ENCODE measurements at regions not wholly inside any gene's neighbourhood (a gene's known extent, or its start where the extent isn't known, plus 50 kb on each side); places are given as distances from the start of the nearest gene placed in this dataset.

DNA sequence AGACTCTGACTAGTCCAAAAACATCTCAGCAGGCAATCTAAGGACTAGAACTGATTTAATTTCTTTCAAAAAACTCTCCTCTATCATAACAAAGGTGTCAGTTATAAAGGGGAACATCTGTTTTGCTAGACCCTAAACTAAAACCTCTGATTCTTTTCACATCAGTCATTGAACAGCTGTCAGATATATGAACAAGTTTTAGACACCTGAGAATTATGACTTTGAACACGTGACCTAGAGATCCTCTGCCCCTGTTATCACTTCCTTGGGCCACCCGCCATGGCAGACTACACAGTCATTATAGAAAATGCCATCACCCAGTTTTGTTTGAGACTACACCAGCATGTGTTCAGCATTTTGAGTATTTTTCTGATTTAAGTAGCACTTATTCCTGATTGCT, 282.3 kb upstream of the TBL1XR1 start:
- no peaks in the 10 kb centered on the region for H3K27me3 ChIP-seq
- no peaks in the 10 kb centered on the region for H3K9me3 ChIP-seq
- 75 to 100% (median 94%) methylated on average over 2 of the region's 2 CpGs for WGBS, 3 donors
- intact Hi-C loops (cut with DNase I): no loop called here
- H3K4me3 ChIP-seq: no peak overlapping the region
- TF ChIP-seq, protein P1, sequence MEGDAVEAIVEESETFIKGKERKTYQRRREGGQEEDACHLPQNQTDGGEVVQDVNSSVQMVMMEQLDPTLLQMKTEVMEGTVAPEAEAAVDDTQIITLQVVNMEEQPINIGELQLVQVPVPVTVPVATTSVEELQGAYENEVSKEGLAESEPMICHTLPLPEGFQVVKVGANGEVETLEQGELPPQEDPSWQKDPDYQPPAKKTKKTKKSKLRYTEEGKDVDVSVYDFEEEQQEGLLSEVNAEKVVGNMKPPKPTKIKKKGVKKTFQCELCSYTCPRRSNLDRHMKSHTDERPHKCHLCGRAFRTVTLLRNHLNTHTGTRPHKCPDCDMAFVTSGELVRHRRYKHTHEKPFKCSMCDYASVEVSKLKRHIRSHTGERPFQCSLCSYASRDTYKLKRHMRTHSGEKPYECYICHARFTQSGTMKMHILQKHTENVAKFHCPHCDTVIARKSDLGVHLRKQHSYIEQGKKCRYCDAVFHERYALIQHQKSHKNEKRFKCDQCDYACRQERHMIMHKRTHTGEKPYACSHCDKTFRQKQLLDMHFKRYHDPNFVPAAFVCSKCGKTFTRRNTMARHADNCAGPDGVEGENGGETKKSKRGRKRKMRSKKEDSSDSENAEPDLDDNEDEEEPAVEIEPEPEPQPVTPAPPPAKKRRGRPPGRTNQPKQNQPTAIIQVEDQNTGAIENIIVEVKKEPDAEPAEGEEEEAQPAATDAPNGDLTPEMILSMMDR (IDR thresholded peaks at IDR 0.05): no peak
- TF ChIP-seq EP300 (IDR thresholded peaks at IDR 0.05) (no peak), POLR2A (IDR thresholded peaks at IDR 0.05) (no peak)
- peaks cover 3% of the 10 kb centered on the region for H3K4me1 ChIP-seq (ENCODE audit: insufficient read depth)
- no peak overlapping the region for H3K27ac ChIP-seq
- DNase-seq: no peak
- no peaks in the 10 kb centered on the region for H3K36me3 ChIP-seq

DNA sequence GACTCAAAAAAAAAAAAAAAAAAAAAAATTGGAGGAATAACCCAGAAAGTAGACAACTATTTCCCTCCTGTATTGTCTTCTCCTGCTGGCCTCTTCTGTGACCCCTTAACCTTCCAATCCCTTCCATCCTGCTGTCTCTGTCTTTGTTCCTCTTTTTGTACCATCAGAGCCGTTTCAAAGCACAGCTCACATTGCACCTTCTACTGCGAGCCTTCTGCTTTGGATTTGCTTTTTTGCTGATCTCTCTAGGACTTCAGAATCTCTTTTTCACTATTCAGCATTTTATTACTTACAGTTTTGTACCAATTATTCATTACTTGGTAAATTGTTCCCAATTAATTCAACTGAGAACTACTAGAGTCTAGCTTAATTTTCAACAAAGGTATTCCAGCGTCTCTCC, 284.0 kb upstream of the TBL1XR1 start:
- Histone ChIP-seq H3K4me3 (no peak overlapping the region), H3K27me3 (no peaks in the 10 kb centered on the region), H3K4me1 (ENCODE audit: insufficient read depth) (peaks cover 3% of the 10 kb centered on the region), H3K36me3 (no peaks in the 10 kb centered on the region), H3K27ac (no peak overlapping the region), H3K9me3 (no peaks in the 10 kb centered on the region)
- intact Hi-C loops (cut with DNase I): no loop called here
- TF ChIP-seq EP300 (IDR thresholded peaks at IDR 0.05) (no peak), POLR2A (IDR thresholded peaks at IDR 0.05) (no peak)
- TF ChIP-seq, protein P1 (IDR thresholded peaks at IDR 0.05): no peak
- WGBS, 3 donors: 91 to 97% (median 92%) methylated on average over 3 of the region's 3 CpGs
- no peak for DNase-seq

DNA sequence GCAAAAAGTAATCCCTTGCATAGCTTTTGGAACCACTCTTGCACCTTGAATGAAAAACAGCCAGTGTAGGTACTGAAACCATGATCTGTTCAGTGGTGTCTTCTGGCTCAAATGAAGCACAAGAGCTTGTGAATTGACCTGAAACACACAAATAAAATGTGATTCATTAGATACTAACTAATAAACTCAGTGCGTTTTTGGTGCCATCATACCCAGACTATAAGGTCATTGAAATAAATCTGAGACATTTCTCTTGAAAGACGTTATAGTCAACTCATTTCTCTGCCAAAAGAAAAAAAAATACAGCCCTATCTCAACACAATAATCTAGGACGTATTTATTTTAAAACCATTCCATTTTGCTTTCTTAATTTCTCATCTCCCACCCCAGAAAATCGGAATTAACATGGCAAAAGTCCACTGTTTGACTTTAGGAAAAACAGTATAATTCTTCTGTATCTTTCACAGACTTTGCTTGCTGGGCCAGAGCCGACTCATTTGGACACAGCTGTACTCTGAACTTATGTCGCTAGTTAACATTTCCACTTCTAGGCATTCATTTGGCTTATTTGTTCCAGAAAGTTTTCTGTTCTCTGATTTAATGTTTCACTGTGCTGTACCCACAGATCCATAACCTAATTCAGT, 284.9 kb upstream of the TBL1XR1 start:
- TF ChIP-seq, protein P1 (IDR thresholded peaks at IDR 0.05): no peak
- TF ChIP-seq POLR2A (IDR thresholded peaks at IDR 0.05): no peak
- TF ChIP-seq EP300 (IDR thresholded peaks at IDR 0.05): no peak
- intact Hi-C loops (cut with DNase I): no loop called here
- Histone ChIP-seq H3K9me3 (no peaks in the 10 kb centered on the region), H3K4me1 (ENCODE audit: insufficient read depth) (peaks cover 3% of the 10 kb centered on the region), H3K36me3 (no peaks in the 10 kb centered on the region), H3K27ac (no peak overlapping the region), H3K4me3 (no peak overlapping the region), H3K27me3 (no peaks in the 10 kb centered on the region)
- no peak for DNase-seq
- 11 to 13% (median 13%) methylated on average over 6 of the region's 6 CpGs for WGBS, 3 donors

DNA sequence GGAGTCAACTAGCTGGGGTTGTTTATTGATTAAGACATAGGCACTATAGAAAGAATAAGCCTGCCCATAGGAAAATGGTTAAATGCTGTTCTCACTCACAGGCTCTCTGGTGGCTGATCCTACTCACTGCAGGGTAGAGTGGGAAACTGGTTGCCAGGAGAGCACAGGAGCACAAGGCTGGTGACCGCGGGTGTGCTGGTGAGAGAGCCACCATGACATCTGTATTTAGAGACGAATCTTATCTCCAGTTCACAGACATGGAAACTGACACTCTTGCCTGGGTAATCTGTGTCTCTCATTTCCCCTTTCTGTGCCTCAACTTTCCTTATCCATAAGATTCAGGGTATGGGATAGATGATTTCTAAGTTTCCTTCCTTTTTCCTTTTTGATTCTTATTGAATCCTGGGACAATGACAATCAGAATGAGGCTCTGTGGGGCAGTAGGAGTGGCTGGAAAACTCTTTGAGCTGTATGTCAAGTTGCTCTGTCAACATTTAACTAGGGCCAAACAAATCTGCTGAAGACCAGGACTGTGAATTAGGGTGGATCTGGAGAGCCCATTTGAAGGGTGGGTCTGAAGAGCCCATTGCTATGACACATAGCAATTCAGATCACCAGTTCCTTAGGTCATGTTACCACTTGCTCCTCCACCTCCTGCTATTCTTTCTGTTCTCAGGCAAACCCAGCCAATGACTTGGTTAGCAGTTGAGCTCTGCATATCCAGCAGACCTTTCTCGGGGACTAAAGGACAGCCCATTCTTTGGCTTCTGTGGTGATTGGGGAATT, 286.1 kb upstream of the TBL1XR1 start:
- intact Hi-C loops (cut with DNase I): no loop called here
- DNase-seq: no peak
- 90 to 92% (median 90%) methylated on average over 4 of the region's 4 CpGs for WGBS, 3 donors

More for the DNA sequence above, 286.1 kb upstream of the TBL1XR1 start:
- Histone ChIP-seq H3K27me3 (no peaks in the 10 kb centered on the region), H3K27ac (no peak overlapping the region), H3K36me3 (no peaks in the 10 kb centered on the region), H3K9me3 (no peaks in the 10 kb centered on the region), H3K4me1 (ENCODE audit: insufficient read depth) (peaks cover 3% of the 10 kb centered on the region), H3K4me3 (no peak overlapping the region)
- TF ChIP-seq, protein P1 (IDR thresholded peaks at IDR 0.05): no peak
- TF ChIP-seq POLR2A (IDR thresholded peaks at IDR 0.05): no peak
- TF ChIP-seq EP300 (IDR thresholded peaks at IDR 0.05): no peak

Measured in ovary (tissue), 7 donors.